MCF 10A (cell line): ENCODE measurements at regions not wholly inside any gene's neighbourhood (a gene's known extent, or its start where the extent isn't known, plus 50 kb on each side); places are given as distances from the start of the nearest gene placed in this dataset.

Experiments
- BruUV-seq: library from RNA; stranded (reverse); fragments of 400-500 nt; replicated peaks from 2 replicates; lab custom pipeline; 2021; lab: Mats Ljungman, UMichigan
- CTCF ChIA-PET: fragments of 300-600 bp; sonication (Branson Sonifier 250); formaldehyde crosslinking; extraction: SDS; loops from one replicate; lab custom pipeline; 2021; ENCODE audit warnings: antibody characterized with exemption, inconsistent platforms; lab: Yijun Ruan, JAX
- POLR2A ChIA-PET: fragments of 300-600, 350-650 bp; sonication (Branson Sonifier 250); formaldehyde crosslinking; extraction: SDS; loops from one replicate; lab custom pipeline; 2020; ENCODE audit warnings: antibody characterized with exemption, inconsistent platforms; lab: Yijun Ruan, JAX
- DNase-seq: peaks from one replicate; pipeline ENCODE4 v3.0.0-alpha.2; 2018; ENCODE audit not compliant: unreplicated experiment
- H3K27ac Mint-ChIP-seq: one replicate; pipeline ENCODE4 v1.8.0; 2022; ENCODE audit warnings: mild to moderate bottlenecking, low read depth, mixed read lengths; ENCODE audit not compliant: unreplicated experiment
- H3K27me3 Mint-ChIP-seq: one replicate; pipeline ENCODE4 v1.8.0; 2022; ENCODE audit warnings: mixed read lengths; ENCODE audit not compliant: insufficient read depth, unreplicated experiment
- H3K36me3 Mint-ChIP-seq: one replicate; pipeline ENCODE4 v1.8.0; 2022; ENCODE audit warnings: mild to moderate bottlenecking, moderate library complexity, mixed read lengths; ENCODE audit not compliant: insufficient read depth, unreplicated experiment
- H3K4me1 Mint-ChIP-seq: one replicate; pipeline ENCODE4 v1.8.0; 2022; ENCODE audit warnings: mixed read lengths; ENCODE audit not compliant: insufficient read depth, unreplicated experiment
- H3K4me3 Mint-ChIP-seq: one replicate; pipeline ENCODE4 v1.8.0; 2022; ENCODE audit warnings: mild to moderate bottlenecking, moderate library complexity, mixed read lengths; ENCODE audit not compliant: unreplicated experiment
- H3K9me3 Mint-ChIP-seq: one replicate; pipeline ENCODE4 v1.8.0; 2022; ENCODE audit warnings: mixed read lengths; ENCODE audit not compliant: unreplicated experiment
- CTCF ChIP-seq: fragments of 200-600 bp; IDR thresholded peaks from one replicate; pipeline ENCODE4 v1.8.0; 2022; ENCODE audit warnings: antibody characterized with exemption, mild to moderate bottlenecking; ENCODE audit not compliant: unreplicated experiment
- intact Hi-C: fragments of 100-400 bp; cut with micrococcal nuclease; formaldehyde crosslinking; loops from 2 replicates; pipeline ENCODE4 v1.14.1; 2022

- no peak for DNase-seq
- Mint-ChIP-seq H3K36me3 (no peaks in the 10 kb centered on the region), H3K4me3 (no peak overlapping the region), H3K27me3 (no peaks in the 10 kb centered on the region), H3K4me1 (no peaks in the 10 kb centered on the region), H3K27ac (no peak overlapping the region), H3K9me3 (no peaks in the 10 kb centered on the region)
- no peak for TF ChIP-seq CTCF
- BruUV-seq, result no TSS peak
- intact Hi-C loops, result no loop called here
- ChIA-PET POLR2A (no interaction called here), CTCF (no interaction called here)
These were observed 631.8 kb upstream of the CELF2 start for GRCh38 chr10:10385831-10386230.

GRCh38 chr10:10389182-10389581 lies 628.5 kb upstream of the CELF2 start:
- H3K36me3 Mint-ChIP-seq, result no peaks in the 10 kb centered on the region
- BruUV-seq, result no TSS peak
- no peak for TF ChIP-seq CTCF
- DNase-seq, result peak; percentile 21
- CTCF ChIA-PET, result no interaction called here
- H3K4me1 Mint-ChIP-seq, result no peaks in the 10 kb centered on the region
- POLR2A ChIA-PET, result no interaction called here
- H3K4me3 Mint-ChIP-seq, result no peak overlapping the region
- no peaks in the 10 kb centered on the region for H3K27me3 Mint-ChIP-seq
- intact Hi-C loops, result no loop called here
- no peaks in the 10 kb centered on the region for H3K9me3 Mint-ChIP-seq
- no peak overlapping the region for H3K27ac Mint-ChIP-seq

- BruUV-seq, result no TSS peak
- Mint-ChIP-seq H3K4me1 (peaks cover 11% of the 10 kb centered on the region), H3K27me3 (no peaks in the 10 kb centered on the region), H3K9me3 (no peaks in the 10 kb centered on the region), H3K27ac (no peak overlapping the region), H3K36me3 (no peaks in the 10 kb centered on the region), H3K4me3 (no peak overlapping the region)
- intact Hi-C loops, result no loop called here
- CTCF ChIA-PET, result interaction anchor here (0.7 kb wide), 1 partner anchor 22 kb away, joined by 3 read pairs; no protein-coding TSS in a partner anchor
- POLR2A ChIA-PET, result no interaction called here
- DNase-seq, result no peak
- no peak for TF ChIP-seq CTCF
These were observed 625.2 kb upstream of the CELF2 start for GRCh38 chr10:10392511-10392910.

GRCh38 chr10:10394933-10395658 lies 622.6 kb upstream of the CELF2 start:
- Mint-ChIP-seq H3K27ac (no peak overlapping the region), H3K4me3 (no peak overlapping the region), H3K4me1 (peaks cover 11% of the 10 kb centered on the region), H3K9me3 (no peaks in the 10 kb centered on the region), H3K36me3 (no peaks in the 10 kb centered on the region), H3K27me3 (no peaks in the 10 kb centered on the region)
- no peak for TF ChIP-seq CTCF
- intact Hi-C loops, result no loop called here
- ChIA-PET CTCF (interaction anchor here (0.6 to 0.7 kb wide), 2 partner anchors 14 to 397 kb away, joined by 3 to 4 read pairs; no protein-coding TSS in a partner anchor), POLR2A (interaction anchor here (0.7 to 1.1 kb wide), 2 partner anchors 15 to 67 kb away, joined by 3 to 4 read pairs; no protein-coding TSS in a partner anchor)
- BruUV-seq, result no TSS peak
- DNase-seq, result peak; percentile 63
